ENCODE measurements at regions not wholly inside any gene's neighbourhood (a gene's known extent, or its start where the extent isn't known, plus 50 kb on each side); places are given as distances from the start of the nearest gene placed in this dataset.

GRCh38 chr11:103842191-103842590 is 194.2 kb upstream of the DDI1 start:
- Histone ChIP-seq H4K20me1 (ENCODE audit: insufficient read depth, low read length) (no peaks in the 10 kb centered on the region), H3K4me2 (ENCODE audit: low read length) (no peak overlapping the region), H3K9me3 (ENCODE audit: low read length) (no peaks in the 10 kb centered on the region), H3K4me1 (ENCODE audit: insufficient read depth, low read length, poor library complexity, severe bottlenecking) (peaks cover 8% of the 10 kb centered on the region), H3K27ac (ENCODE audit: low read depth, low read length, poor library complexity, severe bottlenecking) (no peak overlapping the region), H3K36me3 (ENCODE audit: insufficient read depth, low read length) (no peaks in the 10 kb centered on the region), H2AFZ (ENCODE audit: low read length) (no peak overlapping the region), H3K79me2 (ENCODE audit: insufficient read depth, low read depth, low read length) (no peaks in the 10 kb centered on the region), H3K4me3 (ENCODE audit: low read depth, low read length, poor library complexity, severe bottlenecking) (no peak overlapping the region), H3K9me2 (ENCODE audit: insufficient read depth, low read length) (no peaks in the 10 kb centered on the region; the same call in 1 of the 2 replicates)
- no TSS peak for BruUV-seq (replicated peaks)
- TF ChIP-seq EZH2phosphoT487 (IDR thresholded peaks at IDR 0.05; ENCODE audit: borderline replicate concordance, low read depth, low read length) (no peak), CTCF (conservative IDR thresholded peaks at IDR 0.05; ENCODE audit: low read length) (no peak)
- intact Hi-C loops (cut with micrococcal nuclease; ENCODE audit: unreplicated experiment) = no loop called here
- ChIA-PET CTCF (ENCODE audit: unreplicated experiment) (no interaction called here), POLR2A (interaction anchor here (0.6 to 0.9 kb wide), 4 partner anchors 13 to 1943 kb away, joined by 3 to 5 read pairs (median 3); no protein-coding TSS in a partner anchor)
- no peak for DNase-seq (ENCODE audit: low spot score)

GRCh38 chr11:103842795-103843194 is 193.6 kb upstream of the DDI1 start:
- Histone ChIP-seq H3K9me3 (ENCODE audit: low read length) (no peaks in the 10 kb centered on the region), H3K4me3 (ENCODE audit: low read depth, low read length, poor library complexity, severe bottlenecking) (no peak overlapping the region), H3K27ac (ENCODE audit: low read depth, low read length, poor library complexity, severe bottlenecking) (no peak overlapping the region), H3K4me2 (ENCODE audit: low read length) (no peak overlapping the region), H3K36me3 (ENCODE audit: insufficient read depth, low read length) (no peaks in the 10 kb centered on the region), H3K9me2 (ENCODE audit: insufficient read depth, low read length) (no peaks in the 10 kb centered on the region; the same call in 1 of the 2 replicates), H3K4me1 (ENCODE audit: insufficient read depth, low read length, poor library complexity, severe bottlenecking) (peaks cover 8% of the 10 kb centered on the region), H4K20me1 (ENCODE audit: insufficient read depth, low read length) (no peaks in the 10 kb centered on the region), H3K79me2 (ENCODE audit: insufficient read depth, low read depth, low read length) (no peaks in the 10 kb centered on the region), H2AFZ (ENCODE audit: low read length) (no peak overlapping the region)
- ChIA-PET CTCF (ENCODE audit: unreplicated experiment) (no interaction called here), POLR2A (interaction anchor here (0.7 kb wide), 1 partner anchor 13 kb away, joined by 5 read pairs; no protein-coding TSS in a partner anchor)
- no TSS peak for BruUV-seq (replicated peaks)
- intact Hi-C loops (cut with micrococcal nuclease; ENCODE audit: unreplicated experiment) = no loop called here
- TF ChIP-seq EZH2phosphoT487 (IDR thresholded peaks at IDR 0.05; ENCODE audit: borderline replicate concordance, low read depth, low read length) (no peak), CTCF (conservative IDR thresholded peaks at IDR 0.05; ENCODE audit: low read length) (no peak)
- no peak for DNase-seq (ENCODE audit: low spot score)

GRCh38 chr11:103844327-103845215 is 191.9 kb upstream of the DDI1 start:
- Histone ChIP-seq H3K9me3 (ENCODE audit: low read length) (no peaks in the 10 kb centered on the region), H3K4me2 (ENCODE audit: low read length) (peak overlapping the region; percentile 62), H3K4me3 (ENCODE audit: low read depth, low read length, poor library complexity, severe bottlenecking) (no peak overlapping the region), H4K20me1 (ENCODE audit: insufficient read depth, low read length) (no peaks in the 10 kb centered on the region), H3K9me2 (ENCODE audit: insufficient read depth, low read length) (no peaks in the 10 kb centered on the region; the same call in 1 of the 2 replicates), H3K4me1 (ENCODE audit: insufficient read depth, low read length, poor library complexity, severe bottlenecking) (peaks cover 8% of the 10 kb centered on the region), H3K36me3 (ENCODE audit: insufficient read depth, low read length) (no peaks in the 10 kb centered on the region), H3K27ac (ENCODE audit: low read depth, low read length, poor library complexity, severe bottlenecking) (no peak overlapping the region), H2AFZ (ENCODE audit: low read length) (peak overlapping the region; percentile 34; the same call in 1 of the 2 replicates), H3K79me2 (ENCODE audit: insufficient read depth, low read depth, low read length) (no peaks in the 10 kb centered on the region)
- no peak for DNase-seq (ENCODE audit: low spot score)
- no TSS peak for BruUV-seq (replicated peaks)
- TF ChIP-seq EZH2phosphoT487 (IDR thresholded peaks at IDR 0.05; ENCODE audit: borderline replicate concordance, low read depth, low read length) (no peak), CTCF (conservative IDR thresholded peaks at IDR 0.05; ENCODE audit: low read length) (no peak)
- intact Hi-C loops (cut with micrococcal nuclease; ENCODE audit: unreplicated experiment) = no loop called here
- ChIA-PET POLR2A (interaction anchor here (0.5 to 1.3 kb wide), 5 partner anchors 10 to 239 kb away, joined by 3 to 6 read pairs (median 3); no protein-coding TSS in a partner anchor), CTCF (ENCODE audit: unreplicated experiment) (no interaction called here)

All from OCI-LY7 (cell line).